Activated B cell treated with CpG ODN at 0.5 μM for 24 hours (primary cell): ENCODE measurements at regions not wholly inside any gene's neighbourhood (a gene's known extent, or its start where the extent isn't known, plus 50 kb on each side); places are given as distances from the start of the nearest gene placed in this dataset.
"Not testable (repeated sequence)": the region's sequence is repeated elsewhere in the genome, so short reads cannot be mapped to it uniquely, and the experiment has no call there.

Experiments used
- ATAC-seq: fragments of 200-7000 bp; cut with Tn5 transposase; one replicate; pipeline ENCODE4 v1.10.0; 2021; ENCODE audit warnings: low read depth, mild to moderate bottlenecking, moderate library complexity
- CTCF ChIA-PET: fragments of 350-600 bp; sonication (Branson Sonifier 250); formaldehyde crosslinking; loops from one replicate; lab custom pipeline; 2021; ENCODE audit warnings: antibody characterized with exemption; lab: Charles Lee
- POLR2A ChIA-PET: fragments of 350-600 bp; sonication (Branson Sonifier 250); formaldehyde crosslinking; loops from one replicate; lab custom pipeline; 2021; ENCODE audit warnings: antibody characterized with exemption; lab: Charles Lee
- DNase-seq: peaks from one replicate; pipeline ENCODE4 v3.0.0; 2022
- H3K27ac Mint-ChIP-seq: one replicate; pipeline ENCODE4 v1.8.0; 2020; ENCODE audit warnings: mixed read lengths
- H3K27me3 Mint-ChIP-seq: one replicate; pipeline ENCODE4 v1.8.0; 2021; ENCODE audit warnings: mixed read lengths
- H3K36me3 Mint-ChIP-seq: one replicate; pipeline ENCODE4 v1.8.0; 2021; ENCODE audit warnings: low read depth, mixed read lengths
- H3K4me1 Mint-ChIP-seq: one replicate; pipeline ENCODE4 v1.8.0; 2021; ENCODE audit warnings: mixed read lengths
- H3K4me3 Mint-ChIP-seq: one replicate; pipeline ENCODE4 v1.8.0; 2020; ENCODE audit warnings: mild to moderate bottlenecking, mixed read lengths
- H3K9me3 Mint-ChIP-seq: one replicate; pipeline ENCODE4 v1.8.0; 2020; ENCODE audit warnings: mixed read lengths
- CTCF ChIP-seq: fragments of 200-600 bp; IDR thresholded peaks from one replicate; pipeline ENCODE4 v1.8.0; 2022; ENCODE audit warnings: antibody characterized with exemption, mild to moderate bottlenecking
- intact Hi-C: fragments of 100-400 bp; cut with micrococcal nuclease; formaldehyde crosslinking; loops from one replicate; pipeline ENCODE4 v1.15.1; 2024

GRCh38 chr10:51010977-51011376, 63.3 kb upstream of the PRKG1 start:
- ChIA-PET POLR2A (no interaction called here), CTCF (no interaction called here)
- ATAC-seq (no peak), DNase-seq (no peak)
- Mint-ChIP-seq H3K27ac (no peak overlapping the region), H3K4me3 (no peak overlapping the region), H3K9me3 (peaks cover 3% of the 10 kb centered on the region), H3K36me3 (no peaks in the 10 kb centered on the region), H3K4me1 (peaks cover 16% of the 10 kb centered on the region), H3K27me3 (peaks cover 5% of the 10 kb centered on the region)
- intact Hi-C loops: loop anchor here (1.0 kb wide), 2 partner anchors 949 to 1204 kb away; no protein-coding TSS in a partner anchor
- TF ChIP-seq CTCF: no peak

GRCh38 chr10:51012073-51012472, 62.2 kb upstream of the PRKG1 start:
- peaks cover 5% of the 10 kb centered on the region for H3K27me3 Mint-ChIP-seq
- POLR2A ChIA-PET: no interaction called here
- no peak overlapping the region for H3K27ac Mint-ChIP-seq
- H3K4me1 Mint-ChIP-seq: peaks cover 16% of the 10 kb centered on the region
- CTCF ChIA-PET: no interaction called here
- TF ChIP-seq CTCF: no peak
- peaks cover 3% of the 10 kb centered on the region for H3K9me3 Mint-ChIP-seq
- DNase-seq: no peak
- H3K4me3 Mint-ChIP-seq: no peak overlapping the region
- ATAC-seq: no peak
- intact Hi-C loops: no loop called here
- H3K36me3 Mint-ChIP-seq: no peaks in the 10 kb centered on the region

DNA sequence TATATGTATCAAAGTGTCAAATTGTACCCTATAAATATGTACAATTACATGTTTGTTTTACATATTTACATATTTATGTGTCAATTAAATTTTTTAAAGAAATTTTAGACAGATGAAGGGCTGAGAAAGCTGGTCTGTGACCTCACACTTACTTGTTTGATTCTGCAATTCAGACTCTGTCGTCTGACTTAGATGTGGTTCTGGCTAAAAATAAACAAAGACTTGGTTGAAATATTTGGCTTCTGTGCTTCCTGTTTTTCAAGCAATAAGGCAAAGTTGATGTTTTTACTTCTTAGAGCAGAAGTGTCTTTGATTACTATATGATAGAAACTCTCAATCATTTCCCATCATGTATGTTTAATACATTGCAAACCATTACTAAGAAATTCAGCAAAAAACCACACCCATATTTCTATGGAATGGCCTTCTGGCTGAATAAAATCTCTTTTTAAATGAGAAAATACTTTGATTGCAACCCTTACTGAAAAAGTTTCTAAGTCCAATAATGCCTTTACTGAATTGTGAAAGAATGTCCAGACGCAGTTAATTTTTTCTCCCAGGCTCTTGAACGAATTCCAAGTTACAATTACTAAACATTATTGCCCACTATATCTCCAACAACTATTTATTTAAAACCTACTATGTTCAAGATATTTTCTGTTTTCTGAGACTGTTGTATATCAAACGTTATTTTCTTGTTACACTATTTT, 59.5 kb upstream of the PRKG1 start:
- intact Hi-C loops: no loop called here
- no peak overlapping the region for H3K4me3 Mint-ChIP-seq

GRCh38 chr10:51015390-51015754, 58.9 kb upstream of the PRKG1 start:
- H3K27ac Mint-ChIP-seq, ATAC-seq, H3K27me3 Mint-ChIP-seq, POLR2A ChIA-PET, CTCF ChIA-PET, intact Hi-C loops, H3K9me3 Mint-ChIP-seq, H3K4me3 Mint-ChIP-seq, DNase-seq, H3K36me3 Mint-ChIP-seq: not testable (repeated sequence)
- H3K4me1 Mint-ChIP-seq: peaks cover 16% of the 10 kb centered on the region

More for the DNA sequence above, 59.5 kb upstream of the PRKG1 start:
- no peak overlapping the region for H3K27ac Mint-ChIP-seq
- ChIA-PET CTCF (no interaction called here), POLR2A (no interaction called here)
- peaks cover 1% of the 10 kb centered on the region for H3K27me3 Mint-ChIP-seq
- no peak for TF ChIP-seq CTCF
- H3K4me1 Mint-ChIP-seq: peaks cover 16% of the 10 kb centered on the region
- no peaks in the 10 kb centered on the region for H3K36me3 Mint-ChIP-seq
- H3K9me3 Mint-ChIP-seq: peaks cover 3% of the 10 kb centered on the region
- no peak for DNase-seq
- ATAC-seq: no peak

- POLR2A ChIA-PET: no interaction called here
- no peak for TF ChIP-seq CTCF
- no peak overlapping the region for H3K27ac Mint-ChIP-seq
- H3K4me1 Mint-ChIP-seq: peaks cover 5% of the 10 kb centered on the region
- CTCF ChIA-PET: no interaction called here
- intact Hi-C loops: no loop called here
- no peaks in the 10 kb centered on the region for H3K9me3 Mint-ChIP-seq
- no peak for DNase-seq
- no peaks in the 10 kb centered on the region for H3K36me3 Mint-ChIP-seq
- ATAC-seq: no peak
- H3K4me3 Mint-ChIP-seq: no peak overlapping the region
- H3K27me3 Mint-ChIP-seq: no peaks in the 10 kb centered on the region
Measured at GRCh38 chr10:51020200-51020599, 54.1 kb upstream of the PRKG1 start.
